Stimulated activated CD4-positive, alpha-beta T cell treated with anti-CD3 and anti-CD28 coated beads, Interleukin-4, amount 100 ng/mL, for 24 hours (primary cell): ENCODE measurements at regions not wholly inside any gene's neighbourhood (a gene's known extent, or its start where the extent isn't known, plus 50 kb on each side); places are given as distances from the start of the nearest gene placed in this dataset.
"Not testable (repeated sequence)": the region's sequence is repeated elsewhere in the genome, so short reads cannot be mapped to it uniquely, and the experiment has no call there.

ENCODE experiments used
- DNase-seq: peaks from one replicate; pipeline ENCODE4 v3.0.0-alpha.2; 2020

GRCh38 chr18:38644875-38645641 is 1079.5 kb upstream of the CELF4 start:
- DNase-seq: no peak

- no peak for DNase-seq
These were observed 1077.1 kb upstream of the CELF4 start for GRCh38 chr18:38642711-38643110.

GRCh38 chr18:38639700-38640099 is 1074.1 kb upstream of the CELF4 start:
- DNase-seq: not testable (repeated sequence)

- no peak for DNase-seq
These were observed 1070.3 kb upstream of the CELF4 start for GRCh38 chr18:38635709-38636430.

GRCh38 chr18:38634117-38634516 is 1068.5 kb upstream of the CELF4 start:
- DNase-seq: no peak

GRCh38 chr18:38633333-38633732 is 1067.7 kb upstream of the CELF4 start:
- no peak for DNase-seq

- DNase-seq: no peak
These were observed 1053.5 kb upstream of the CELF4 start for GRCh38 chr18:38619129-38619528.

- no peak for DNase-seq
These were observed 1050.7 kb upstream of the CELF4 start for GRCh38 chr18:38616306-38616705.

- no peak for DNase-seq
These were observed 1047.3 kb upstream of the CELF4 start for GRCh38 chr18:38612904-38613303.

GRCh38 chr18:38611036-38611964 is 1045.7 kb upstream of the CELF4 start:
- DNase-seq: peak; percentile 7

- DNase-seq: no peak
These were observed 1041.2 kb upstream of the CELF4 start for GRCh38 chr18:38606841-38607240.

GRCh38 chr18:38602341-38602740 is 1036.7 kb upstream of the CELF4 start:
- DNase-seq: no peak

GRCh38 chr18:38587571-38587970 is 1022.0 kb upstream of the CELF4 start:
- DNase-seq: no peak

- DNase-seq: no peak
These were observed 1020.7 kb upstream of the CELF4 start for GRCh38 chr18:38586327-38586726.

GRCh38 chr18:38579764-38580163 is 1014.2 kb upstream of the CELF4 start:
- no peak for DNase-seq

GRCh38 chr18:38576916-38577315 is 1011.3 kb upstream of the CELF4 start:
- DNase-seq: no peak

GRCh38 chr18:38576349-38576748 is 1010.8 kb upstream of the CELF4 start:
- DNase-seq: no peak

- DNase-seq: peak; percentile 4
These were observed 1010.0 kb upstream of the CELF4 start for GRCh38 chr18:38575648-38576047.

GRCh38 chr18:38575023-38575422 is 1009.4 kb upstream of the CELF4 start:
- DNase-seq: no peak

- DNase-seq: no peak
These were observed 1007.0 kb upstream of the CELF4 start for GRCh38 chr18:38572554-38573111.

GRCh38 chr18:38571651-38572050 is 1006.1 kb upstream of the CELF4 start:
- DNase-seq: no peak

GRCh38 chr18:38565513-38565912 is 999.9 kb upstream of the CELF4 start:
- DNase-seq: no peak

GRCh38 chr18:38563396-38563980 is 997.9 kb upstream of the CELF4 start:
- DNase-seq: no peak
